ENCODE measurements at regions not wholly inside any gene's neighbourhood (a gene's known extent, or its start where the extent isn't known, plus 50 kb on each side); places are given as distances from the start of the nearest gene placed in this dataset.

DNA sequence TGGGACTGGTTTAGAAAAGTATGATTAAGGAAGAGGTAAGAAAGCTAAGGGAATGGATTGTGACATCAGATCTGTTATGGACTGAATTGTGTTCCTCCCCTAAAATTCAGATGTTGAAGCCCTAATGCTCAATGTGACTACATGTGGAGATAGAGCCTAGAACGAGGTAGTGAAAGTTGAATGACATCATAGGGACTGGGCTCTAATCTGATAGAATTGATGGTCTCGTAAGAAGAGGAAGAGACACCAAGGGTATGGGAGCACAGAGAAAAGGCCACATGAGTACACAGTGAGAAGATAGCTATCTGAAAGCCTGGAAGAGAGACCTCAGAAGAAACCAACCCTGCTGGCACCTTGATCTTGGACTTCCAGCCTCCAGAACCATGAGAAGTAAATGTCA is 178.3 kb downstream of the TRIB2 start:
- no peak overlapping the region for H3K4me3 ChIP-seq
- intact Hi-C loops (cut with DNase I; ENCODE audit: low total_unique reads), result no loop called here
- in situ Hi-C loops (cut with MboI; ENCODE audit: low sequenced_read_pairs in 4 of 4), result no loop called here
- no peak for DNase-seq
- no peaks in the 10 kb centered on the region for H3K36me3 ChIP-seq
- H3K27me3 ChIP-seq, result peaks cover 0 to 2% (median 0%) of the 10 kb centered on the region in 3 donors
- no peaks in the 10 kb centered on the region for H3K4me1 ChIP-seq
- ATAC-seq, result no peak
- TF ChIP-seq, protein P1, sequence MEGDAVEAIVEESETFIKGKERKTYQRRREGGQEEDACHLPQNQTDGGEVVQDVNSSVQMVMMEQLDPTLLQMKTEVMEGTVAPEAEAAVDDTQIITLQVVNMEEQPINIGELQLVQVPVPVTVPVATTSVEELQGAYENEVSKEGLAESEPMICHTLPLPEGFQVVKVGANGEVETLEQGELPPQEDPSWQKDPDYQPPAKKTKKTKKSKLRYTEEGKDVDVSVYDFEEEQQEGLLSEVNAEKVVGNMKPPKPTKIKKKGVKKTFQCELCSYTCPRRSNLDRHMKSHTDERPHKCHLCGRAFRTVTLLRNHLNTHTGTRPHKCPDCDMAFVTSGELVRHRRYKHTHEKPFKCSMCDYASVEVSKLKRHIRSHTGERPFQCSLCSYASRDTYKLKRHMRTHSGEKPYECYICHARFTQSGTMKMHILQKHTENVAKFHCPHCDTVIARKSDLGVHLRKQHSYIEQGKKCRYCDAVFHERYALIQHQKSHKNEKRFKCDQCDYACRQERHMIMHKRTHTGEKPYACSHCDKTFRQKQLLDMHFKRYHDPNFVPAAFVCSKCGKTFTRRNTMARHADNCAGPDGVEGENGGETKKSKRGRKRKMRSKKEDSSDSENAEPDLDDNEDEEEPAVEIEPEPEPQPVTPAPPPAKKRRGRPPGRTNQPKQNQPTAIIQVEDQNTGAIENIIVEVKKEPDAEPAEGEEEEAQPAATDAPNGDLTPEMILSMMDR (IDR thresholded peaks at IDR 0.05 in 4 of 5, conservative IDR thresholded peaks at IDR 0.05 in 1 of 5), result no peak
- TF ChIP-seq POLR2A (IDR thresholded peaks at IDR 0.05), result no peak
- H3K27ac ChIP-seq, result no peak overlapping the region
- peaks cover 0 to 10% (median 0%) of the 10 kb centered on the region in 3 donors for H3K9me3 ChIP-seq

DNA sequence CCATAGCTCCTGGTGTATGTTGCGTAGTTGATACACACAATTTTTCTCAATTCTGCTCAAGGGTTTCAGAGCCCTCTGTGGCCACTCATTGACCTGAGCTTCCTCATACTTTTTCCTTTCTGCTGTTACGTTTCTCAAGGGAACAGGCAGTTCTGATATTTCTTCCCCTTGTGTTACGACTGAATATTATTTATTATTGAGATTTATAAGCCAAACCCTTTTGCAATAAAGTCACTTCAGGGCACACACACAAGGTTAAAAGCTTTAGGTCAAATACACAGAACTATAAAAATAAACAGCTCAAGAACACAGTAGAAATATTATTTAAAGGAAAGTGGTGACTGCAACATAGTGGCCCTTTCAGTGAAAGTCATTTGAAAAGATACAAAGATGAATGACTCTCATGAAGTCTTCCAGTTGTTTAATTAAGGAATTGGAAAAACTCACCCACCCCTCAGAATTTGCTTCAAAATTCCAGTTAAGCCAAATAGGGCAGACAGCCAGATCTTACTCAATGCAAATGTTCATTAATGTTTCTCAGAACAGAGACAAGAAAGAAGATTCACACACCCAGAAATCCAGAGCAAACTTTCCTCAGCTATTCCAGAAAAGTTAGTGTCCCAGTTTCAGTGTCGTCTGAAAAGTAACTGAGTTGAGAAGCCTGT is 179.7 kb downstream of the TRIB2 start:
- no peak overlapping the region for H3K4me3 ChIP-seq
- DNase-seq (no peak), ATAC-seq (peak; percentile 24 to 26)
- TF ChIP-seq, protein P1 (IDR thresholded peaks at IDR 0.05 in 4 of 5, conservative IDR thresholded peaks at IDR 0.05 in 1 of 5), result no peak
- no peak for TF ChIP-seq POLR2A (IDR thresholded peaks at IDR 0.05)
- H3K27ac ChIP-seq, result peak overlapping the region in 3 of 4 donors; percentile 6 to 38 (median 30)
- no peaks in the 10 kb centered on the region for H3K36me3 ChIP-seq
- H3K27me3 ChIP-seq, result peaks cover 0 to 2% (median 0%) of the 10 kb centered on the region in 3 donors
- in situ Hi-C loops (cut with MboI; ENCODE audit: low sequenced_read_pairs in 4 of 4) (no loop called here), intact Hi-C loops (cut with DNase I; ENCODE audit: low total_unique reads) (no loop called here)
- no peaks in the 10 kb centered on the region for H3K4me1 ChIP-seq
- peaks cover 0 to 10% (median 0%) of the 10 kb centered on the region in 3 donors for H3K9me3 ChIP-seq

DNA sequence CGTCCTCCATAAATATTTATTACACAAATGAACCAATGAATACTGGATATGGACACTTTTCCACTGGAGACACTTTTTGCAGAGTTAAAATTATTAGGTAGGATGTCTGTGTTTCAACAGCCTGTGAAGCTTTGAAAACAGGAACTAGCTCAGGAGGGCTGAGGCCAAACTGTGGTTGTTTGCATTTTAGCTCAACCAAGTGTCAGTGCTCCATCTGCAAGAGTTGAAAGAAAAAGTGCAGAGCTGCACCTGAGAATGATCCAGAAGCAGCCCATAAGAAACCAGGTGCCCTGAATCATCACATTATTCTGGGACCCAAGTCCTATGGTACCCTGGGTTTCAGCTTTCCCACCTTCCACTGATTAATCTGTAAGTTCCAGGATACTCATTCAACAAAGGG is 180.4 kb downstream of the TRIB2 start:
- DNase-seq (no peak), ATAC-seq (no peak)
- Histone ChIP-seq H3K36me3 (no peaks in the 10 kb centered on the region), H3K4me3 (no peak overlapping the region), H3K27me3 (no peaks in the 10 kb centered on the region), H3K9me3 (peaks cover 0 to 5% (median 0%) of the 10 kb centered on the region in 3 donors), H3K27ac (peak overlapping the region in 3 of 4 donors; percentile 6 to 30 (median 24)), H3K4me1 (no peaks in the 10 kb centered on the region)
- TF ChIP-seq POLR2A (IDR thresholded peaks at IDR 0.05), result no peak
- TF ChIP-seq, protein P1 (IDR thresholded peaks at IDR 0.05 in 4 of 5, conservative IDR thresholded peaks at IDR 0.05 in 1 of 5), result no peak
- in situ Hi-C loops (cut with MboI; ENCODE audit: low sequenced_read_pairs in 4 of 4), result no loop called here
- intact Hi-C loops (cut with DNase I; ENCODE audit: low total_unique reads), result no loop called here

DNA sequence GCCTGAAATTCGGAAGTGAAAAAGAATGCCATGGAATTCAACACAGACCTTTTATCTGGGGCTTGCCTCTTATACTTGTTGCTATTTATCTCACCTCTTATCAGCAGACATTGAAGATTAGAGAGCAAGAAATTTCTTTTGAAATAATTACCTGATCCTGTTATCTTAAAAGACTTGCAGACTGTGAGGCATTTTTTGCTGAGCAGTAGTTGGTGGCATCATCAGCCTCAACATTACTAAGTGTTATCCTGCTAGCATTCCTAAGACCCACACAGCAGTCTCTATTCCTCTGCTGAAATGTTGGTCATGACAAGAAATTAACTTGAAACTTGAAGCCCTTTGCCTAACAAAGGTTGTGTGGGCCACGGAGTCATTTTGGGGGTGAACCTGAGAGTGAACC is 186.5 kb downstream of the TRIB2 start:
- no peak overlapping the region for H3K4me3 ChIP-seq
- no peaks in the 10 kb centered on the region for H3K9me3 ChIP-seq
- no peak overlapping the region for H3K27ac ChIP-seq
- H3K27me3 ChIP-seq, result no peaks in the 10 kb centered on the region
- no peak for TF ChIP-seq POLR2A (IDR thresholded peaks at IDR 0.05)
- TF ChIP-seq, protein P1 (IDR thresholded peaks at IDR 0.05 in 4 of 5, conservative IDR thresholded peaks at IDR 0.05 in 1 of 5), result no peak
- H3K4me1 ChIP-seq, result no peaks in the 10 kb centered on the region
- intact Hi-C loops (cut with DNase I; ENCODE audit: low total_unique reads), result no loop called here
- ATAC-seq, result no peak
- in situ Hi-C loops (cut with MboI; ENCODE audit: low sequenced_read_pairs in 4 of 4), result no loop called here
- no peak for DNase-seq
- no peaks in the 10 kb centered on the region for H3K36me3 ChIP-seq

All from gastrocnemius medialis (tissue), 4 donors.